GM04504 (cell line): ENCODE measurements at regions not wholly inside any gene's neighbourhood (a gene's known extent, or its start where the extent isn't known, plus 50 kb on each side); places are given as distances from the start of the nearest gene placed in this dataset.
A peak's percentile ranks its signal among the peaks of the same experiment; 100 is the strongest.

ENCODE experiments used
- DNase-seq: peaks from one replicate; pipeline ENCODE4 v3.0.0-alpha.2; 2012; ENCODE audit warnings: low read depth

DNA sequence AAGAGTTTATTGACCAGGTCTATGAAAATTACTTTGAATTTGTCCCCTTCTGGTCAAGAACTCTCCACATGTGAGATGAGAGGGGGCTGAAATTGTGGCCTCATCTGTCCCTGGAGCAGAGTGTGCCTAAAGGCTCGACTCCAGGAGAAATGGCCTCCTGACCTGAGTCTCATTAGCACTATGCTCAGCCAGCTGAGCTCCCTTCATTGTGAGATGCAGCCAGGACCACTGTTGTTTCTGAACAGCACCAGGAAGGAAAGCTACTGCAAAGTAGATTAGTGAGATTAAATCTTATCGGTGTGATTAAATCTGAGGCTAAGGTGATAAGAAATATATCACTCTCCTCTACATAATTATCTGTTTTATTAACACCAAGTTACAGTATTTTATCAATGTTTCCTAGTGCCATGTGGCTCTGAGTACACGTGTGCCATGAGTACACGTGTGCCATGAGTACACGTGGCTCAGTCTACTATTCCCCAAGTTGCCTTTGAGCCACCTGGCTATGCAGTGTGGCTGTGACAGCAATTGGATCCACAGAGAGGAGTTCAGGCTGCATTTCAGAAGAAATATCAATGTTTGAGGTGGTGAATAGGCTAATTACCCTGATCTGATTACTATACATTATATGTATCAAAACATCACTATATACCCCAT is 126.9 kb downstream of the IPMK start:
- DNase-seq: no peak

GRCh38 chr10:58140054-58140453 is 127.6 kb downstream of the IPMK start:
- no peak for DNase-seq

- no peak for DNase-seq
These were observed 129.9 kb downstream of the IPMK start for GRCh38 chr10:58137813-58138212.

- DNase-seq: no peak
These were observed 152.3 kb downstream of the IPMK start for GRCh38 chr10:58115218-58116050.

DNA sequence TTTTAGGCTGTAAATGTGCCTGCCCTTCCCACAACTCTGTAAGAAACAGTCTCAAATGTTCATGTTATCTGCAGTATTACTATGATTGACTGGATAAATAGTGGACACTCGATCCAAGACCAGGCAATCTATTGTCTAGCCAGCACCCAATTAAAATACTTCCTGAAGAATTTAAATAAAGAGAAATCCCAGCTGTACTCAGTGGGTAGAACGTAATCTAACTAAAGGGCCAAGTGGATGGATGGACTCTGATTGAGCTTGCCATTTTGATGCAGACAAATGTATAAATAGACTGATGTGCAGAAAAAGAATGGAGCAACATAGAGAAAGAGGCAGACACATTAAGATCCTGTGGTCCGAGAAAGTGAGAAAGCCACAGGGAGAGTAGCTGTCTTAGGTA is 158.0 kb downstream of the IPMK start:
- no peak for DNase-seq

GRCh38 chr10:58107506-58107905 is 160.2 kb downstream of the IPMK start:
- DNase-seq: peak; percentile 72

DNA sequence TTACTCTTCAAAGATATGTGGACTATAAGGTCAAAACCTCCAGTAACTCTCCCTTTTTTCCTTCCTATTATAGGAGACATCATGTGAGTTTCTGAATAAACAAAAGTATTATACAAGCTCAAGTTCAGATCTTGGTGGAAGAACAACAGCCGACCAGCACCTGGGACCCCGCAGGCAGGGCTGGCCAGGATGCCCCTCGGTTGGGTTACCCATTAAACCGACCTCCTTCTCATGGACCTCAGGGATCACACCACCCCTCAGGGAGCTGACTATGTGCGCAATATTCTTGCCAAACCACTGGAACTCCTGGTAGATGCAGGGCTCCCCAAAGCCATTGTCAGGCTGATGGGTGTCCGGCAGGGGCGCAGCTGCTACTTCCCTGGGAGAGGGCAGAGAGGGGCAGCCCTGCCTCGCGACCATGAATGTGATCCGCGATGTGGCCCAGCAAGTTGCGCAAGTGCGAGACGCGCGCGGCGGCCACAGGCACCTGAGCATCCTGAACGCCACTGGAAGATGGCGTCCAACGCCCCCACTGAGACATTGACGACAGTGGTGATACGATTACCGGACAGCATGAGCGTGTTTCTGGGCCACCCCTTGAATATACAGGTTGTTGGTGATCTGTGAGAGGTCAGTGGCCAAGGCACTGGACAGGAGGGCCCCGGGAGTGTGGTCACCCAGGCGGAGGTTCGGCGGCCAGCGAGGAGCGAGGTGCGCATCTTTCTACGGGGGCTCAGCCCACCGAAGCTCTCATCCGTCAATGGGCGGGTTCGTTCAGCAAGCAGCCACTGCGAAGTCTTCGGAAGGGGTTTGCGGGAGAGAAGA is 161.3 kb downstream of the IPMK start:
- DNase-seq: no peak

- DNase-seq: peak; percentile 3
These were observed 163.3 kb downstream of the IPMK start for GRCh38 chr10:58104351-58104751.

GRCh38 chr10:58102897-58103296 is 164.8 kb downstream of the IPMK start:
- no peak for DNase-seq

- DNase-seq: no peak
These were observed 166.0 kb downstream of the IPMK start for GRCh38 chr10:58101682-58102081.

GRCh38 chr10:58094985-58095718 is 172.5 kb downstream of the IPMK start:
- no peak for DNase-seq

GRCh38 chr10:58091886-58092285 is 175.8 kb downstream of the IPMK start:
- DNase-seq: no peak

- DNase-seq: no peak
These were observed 178.0 kb downstream of the IPMK start for GRCh38 chr10:58089739-58090138.

- no peak for DNase-seq
These were observed 179.8 kb downstream of the IPMK start for GRCh38 chr10:58087896-58088295.

DNA sequence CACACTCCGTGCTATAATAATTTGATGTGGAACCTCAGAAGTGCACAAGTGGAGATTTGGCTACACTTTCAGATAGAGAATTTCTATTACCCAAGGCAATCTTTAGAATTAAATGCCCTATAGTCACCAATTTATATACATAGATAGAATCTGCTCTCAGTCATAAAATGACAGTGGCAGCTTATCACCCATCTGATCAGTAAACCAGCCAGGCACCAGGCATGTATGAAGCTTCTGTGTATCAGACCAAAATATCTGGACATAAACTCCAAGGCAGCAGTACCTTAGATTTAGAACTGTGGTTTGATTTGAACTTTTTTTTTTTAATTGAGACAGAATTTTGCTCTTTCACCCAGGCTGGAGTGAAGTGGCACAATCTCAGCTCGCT is 180.9 kb downstream of the IPMK start:
- no peak for DNase-seq

DNA sequence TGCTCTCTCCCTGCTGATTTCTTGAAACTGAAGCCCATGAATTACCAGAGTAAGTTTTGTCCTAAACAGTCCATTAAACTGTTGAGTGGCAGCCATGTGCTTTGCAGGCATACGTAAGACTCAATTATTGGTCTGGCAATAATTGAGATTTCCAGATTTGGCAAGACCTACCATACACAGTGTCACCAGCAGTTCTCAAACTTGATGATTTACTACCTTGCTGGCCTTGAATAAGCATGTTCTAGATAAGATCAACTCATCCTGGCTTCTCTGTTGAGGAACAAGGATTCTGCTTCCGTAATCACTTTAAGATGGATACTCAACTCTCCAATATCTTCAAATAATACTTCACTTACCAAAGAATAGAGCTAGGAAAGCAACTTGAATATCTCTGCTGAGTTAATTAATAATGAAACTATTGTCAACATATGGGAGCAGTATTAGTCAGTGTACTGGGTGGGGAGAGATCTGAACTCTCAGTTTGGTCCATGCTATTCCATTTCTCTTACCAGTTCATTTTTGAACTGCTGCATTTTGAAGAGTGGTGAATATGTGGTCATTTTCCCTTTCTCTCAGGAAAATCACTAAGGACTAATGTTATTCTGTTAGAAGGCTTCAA is 181.4 kb downstream of the IPMK start:
- DNase-seq: no peak

- no peak for DNase-seq
These were observed 185.4 kb downstream of the IPMK start for GRCh38 chr10:58082248-58082647.

- DNase-seq: no peak
These were observed 186.3 kb downstream of the IPMK start for GRCh38 chr10:58081353-58081752.

- no peak for DNase-seq
These were observed 188.2 kb downstream of the IPMK start for GRCh38 chr10:58079461-58079860.

GRCh38 chr10:58072634-58073033 is 195.1 kb downstream of the IPMK start:
- DNase-seq: no peak

- DNase-seq: no peak
These were observed 196.7 kb downstream of the IPMK start for GRCh38 chr10:58070956-58071355.

- DNase-seq: no peak
These were observed 198.9 kb downstream of the IPMK start for GRCh38 chr10:58068809-58069208.
